HUES64 (cell line): ENCODE measurements at regions not wholly inside any gene's neighbourhood (a gene's known extent, or its start where the extent isn't known, plus 50 kb on each side); places are given as distances from the start of the nearest gene placed in this dataset.

Experiments
- H3K27ac ChIP-seq: 2 replicates; pipeline ENCODE4 v1.7.0; 2013; ENCODE audit warnings: low read depth, low read length, inconsistent platforms
- H3K27me3 ChIP-seq: 2 replicates; pipeline ENCODE4 v1.6.1; 2013; ENCODE audit warnings: mild to moderate bottlenecking, low read length; ENCODE audit not compliant: insufficient read depth
- H3K36me3 ChIP-seq: 2 replicates; pipeline ENCODE4 v1.6.1; 2013; ENCODE audit warnings: mild to moderate bottlenecking, low read length; ENCODE audit not compliant: insufficient read depth
- H3K4me1 ChIP-seq: 2 replicates; pipeline ENCODE4 v1.6.1; 2013; ENCODE audit warnings: mild to moderate bottlenecking, low read length, moderate library complexity; ENCODE audit not compliant: insufficient read depth
- H3K4me3 ChIP-seq: 2 replicates; pipeline ENCODE4 v1.5.1; 2013; ENCODE audit warnings: mild to moderate bottlenecking, low read length, moderate library complexity
- H3K9ac ChIP-seq: 2 replicates; pipeline ENCODE4 v1.6.1; 2013; ENCODE audit warnings: mild to moderate bottlenecking, low read depth, low read length
- H3K9me3 ChIP-seq: 2 replicates; pipeline ENCODE4 v1.6.1; 2013; ENCODE audit warnings: low read depth, low read length; ENCODE audit not compliant: insufficient read depth
- WGBS: fragments of 150-250, 120-280 bp; methylation state at CpG from one replicate; pipeline ENCODE4 v1.1.7; 2013; ENCODE audit warnings: missing lambda C conversion rate; 5-methylcytosine and 5-hydroxymethylcytosine counted together

DNA sequence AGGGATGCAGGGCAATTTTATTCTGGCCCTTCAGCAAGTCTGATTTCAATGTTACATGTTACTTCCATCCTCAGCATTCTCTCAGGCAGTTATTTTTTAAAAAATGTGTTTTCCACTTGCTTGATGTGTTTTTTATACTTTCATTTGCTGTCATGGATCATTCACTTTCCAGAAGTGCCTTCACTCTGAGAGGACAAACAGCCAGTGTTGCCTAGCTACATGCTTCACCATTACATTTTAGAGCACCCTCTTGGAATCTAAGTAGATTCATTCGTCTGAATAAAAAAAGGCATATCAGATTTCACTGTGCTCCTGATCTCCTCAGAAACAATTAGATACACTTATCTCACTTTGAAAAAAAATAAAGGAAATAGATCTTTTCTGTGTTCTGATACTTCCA, 93.6 kb upstream of the POU1F1 start:
- Histone ChIP-seq H3K36me3 (no peaks in the 10 kb centered on the region), H3K9me3 (peaks cover 8% of the 10 kb centered on the region; the same call in 1 of the 2 replicates), H3K4me1 (no peaks in the 10 kb centered on the region; the same call in 1 of the 2 replicates), H3K9ac (no peak overlapping the region), H3K4me3 (no peak overlapping the region), H3K27me3 (no peaks in the 10 kb centered on the region), H3K27ac (no peak overlapping the region)
- 100% methylated on average over 1 of the region's 1 CpG for WGBS

- Histone ChIP-seq H3K27me3 (no peaks in the 10 kb centered on the region), H3K9ac (no peak overlapping the region), H3K9me3 (no peaks in the 10 kb centered on the region), H3K27ac (no peak overlapping the region), H3K4me1 (no peaks in the 10 kb centered on the region; the same call in 1 of the 2 replicates), H3K4me3 (no peak overlapping the region), H3K36me3 (no peaks in the 10 kb centered on the region)
- no CpG with 5 or more reads among the region's 1 CpG for WGBS
Measured at GRCh38 chr3:87367736-87368135, 91.4 kb upstream of the POU1F1 start.

- Histone ChIP-seq H3K27ac (no peak overlapping the region), H3K27me3 (no peaks in the 10 kb centered on the region), H3K9ac (no peak overlapping the region), H3K4me3 (no peak overlapping the region), H3K36me3 (no peaks in the 10 kb centered on the region), H3K9me3 (no peaks in the 10 kb centered on the region), H3K4me1 (no peaks in the 10 kb centered on the region)
- WGBS, result no CpG with 5 or more reads among the region's 2 CpGs
Measured at GRCh38 chr3:87363721-87364120, 87.3 kb upstream of the POU1F1 start.

DNA sequence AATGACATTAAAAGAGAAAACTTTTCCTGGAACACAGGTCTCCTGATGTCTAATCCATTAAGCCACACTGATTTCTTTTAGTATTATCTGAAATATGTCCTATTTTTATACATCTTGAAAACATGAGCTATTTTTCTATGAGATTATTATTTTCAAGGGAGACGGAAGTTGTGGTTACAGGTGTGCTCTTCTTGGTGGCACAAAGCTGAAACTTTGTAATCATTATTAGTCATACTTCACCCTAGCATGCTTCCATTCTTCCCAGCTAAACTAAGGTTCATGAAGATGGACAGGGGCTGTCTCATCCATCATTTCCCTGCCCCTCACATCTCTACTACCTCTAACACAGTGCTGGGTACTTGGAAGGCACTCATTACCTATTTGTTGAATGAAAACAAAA, 85.6 kb upstream of the POU1F1 start:
- Histone ChIP-seq H3K9ac (no peak overlapping the region), H3K27me3 (no peaks in the 10 kb centered on the region), H3K27ac (no peak overlapping the region), H3K4me3 (no peak overlapping the region), H3K4me1 (no peaks in the 10 kb centered on the region), H3K9me3 (no peaks in the 10 kb centered on the region), H3K36me3 (no peaks in the 10 kb centered on the region)
- no CpG with 5 or more reads among the region's 1 CpG for WGBS

GRCh38 chr3:87361271-87361670, 84.9 kb upstream of the POU1F1 start:
- Histone ChIP-seq H3K9ac (no peak overlapping the region), H3K27me3 (no peaks in the 10 kb centered on the region), H3K4me3 (no peak overlapping the region), H3K9me3 (no peaks in the 10 kb centered on the region), H3K4me1 (no peaks in the 10 kb centered on the region), H3K36me3 (no peaks in the 10 kb centered on the region), H3K27ac (no peak overlapping the region)

DNA sequence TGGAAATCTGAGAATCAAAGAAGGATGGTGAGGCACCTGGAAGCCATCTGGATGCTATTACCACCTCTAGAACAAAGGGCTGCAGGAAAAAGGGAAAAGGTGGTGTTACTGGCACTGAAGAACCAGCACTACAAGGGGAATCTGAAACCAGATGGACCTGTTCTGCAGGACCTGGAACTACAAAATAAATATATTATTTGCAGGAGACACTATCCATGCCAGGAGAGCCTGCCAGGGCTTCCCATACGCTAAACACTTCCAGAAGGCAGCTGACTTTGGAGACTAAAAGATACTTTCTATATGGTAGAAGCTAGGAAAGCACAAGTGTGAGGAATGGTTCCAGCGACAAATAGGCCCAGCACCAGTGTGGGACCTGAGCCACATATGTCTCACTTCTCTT, 83.4 kb upstream of the POU1F1 start:
- no peaks in the 10 kb centered on the region for H3K4me1 ChIP-seq
- H3K27ac ChIP-seq, result no peak overlapping the region
- 94% methylated on average over 2 of the region's 2 CpGs for WGBS
- no peaks in the 10 kb centered on the region for H3K36me3 ChIP-seq
- H3K9me3 ChIP-seq, result no peaks in the 10 kb centered on the region
- H3K9ac ChIP-seq, result no peak overlapping the region
- H3K27me3 ChIP-seq, result no peaks in the 10 kb centered on the region
- no peak overlapping the region for H3K4me3 ChIP-seq

DNA sequence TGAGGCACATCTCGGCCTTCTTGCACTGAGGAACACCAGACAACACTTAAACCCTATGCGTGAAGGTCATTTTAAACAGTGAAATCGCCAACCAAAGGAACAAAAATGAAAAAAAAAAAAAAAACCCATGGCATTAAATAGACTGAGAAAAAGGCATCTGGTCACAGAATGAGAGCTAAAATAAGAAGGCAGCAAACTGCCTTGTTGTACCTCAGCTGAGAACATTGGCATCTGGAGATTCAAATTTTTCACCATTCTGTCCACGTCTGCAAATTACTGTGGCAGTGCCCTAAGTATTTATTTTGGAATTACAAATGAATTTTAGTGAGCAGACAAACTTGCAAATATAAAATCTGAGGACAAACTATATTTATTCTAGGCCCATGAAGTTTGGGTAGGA, 82.6 kb upstream of the POU1F1 start:
- no peak overlapping the region for H3K27ac ChIP-seq
- no peak overlapping the region for H3K4me3 ChIP-seq
- no peak overlapping the region for H3K9ac ChIP-seq
- no peaks in the 10 kb centered on the region for H3K9me3 ChIP-seq
- no peaks in the 10 kb centered on the region for H3K4me1 ChIP-seq
- H3K27me3 ChIP-seq, result no peaks in the 10 kb centered on the region
- 88% methylated on average over 4 of the region's 4 CpGs for WGBS
- H3K36me3 ChIP-seq, result no peaks in the 10 kb centered on the region

DNA sequence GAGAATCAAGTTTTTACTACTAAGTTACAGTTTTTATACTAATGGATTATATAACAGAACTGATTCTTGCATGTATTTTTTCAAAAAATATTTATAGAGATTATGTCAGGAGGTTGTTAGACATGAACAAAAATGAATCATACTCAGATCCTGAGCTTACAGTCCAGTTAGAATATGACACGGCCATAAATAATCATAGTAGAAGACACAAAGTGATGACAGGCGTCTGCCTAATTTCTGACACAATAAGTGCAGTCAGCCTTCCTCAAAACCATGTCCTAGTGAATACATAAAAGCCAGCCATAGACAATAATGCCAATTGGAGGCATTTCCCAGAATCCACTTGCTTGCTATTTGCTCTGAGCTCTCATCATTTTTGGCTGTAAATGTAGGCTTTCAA, 81.7 kb upstream of the POU1F1 start:
- H3K27me3 ChIP-seq, result no peaks in the 10 kb centered on the region
- H3K4me1 ChIP-seq, result no peaks in the 10 kb centered on the region
- WGBS, result 97% methylated on average over 2 of the region's 2 CpGs
- no peak overlapping the region for H3K27ac ChIP-seq
- H3K36me3 ChIP-seq, result no peaks in the 10 kb centered on the region
- H3K9ac ChIP-seq, result no peak overlapping the region
- no peaks in the 10 kb centered on the region for H3K9me3 ChIP-seq
- H3K4me3 ChIP-seq, result no peak overlapping the region

DNA sequence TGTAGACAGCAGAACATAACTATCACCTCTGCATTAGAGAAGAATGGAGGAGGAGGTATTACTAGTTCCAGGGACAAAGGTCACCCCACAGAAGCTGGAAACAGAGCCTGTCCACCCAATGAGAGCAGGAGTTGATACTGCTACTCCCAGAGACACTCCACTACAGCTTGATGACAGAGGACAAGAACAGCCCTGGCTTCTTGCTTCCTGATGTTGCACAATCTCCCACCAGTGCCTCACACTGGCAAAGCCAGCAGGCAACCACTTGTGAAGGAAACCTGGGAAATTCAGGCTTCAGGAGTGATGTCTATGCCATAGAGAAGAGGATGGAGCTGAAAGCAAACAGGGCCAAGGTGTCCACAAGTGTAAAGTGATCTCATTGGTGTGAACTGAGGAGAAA, 78.0 kb upstream of the POU1F1 start:
- H3K9ac ChIP-seq, result no peak overlapping the region
- H3K36me3 ChIP-seq, result no peaks in the 10 kb centered on the region
- no peaks in the 10 kb centered on the region for H3K4me1 ChIP-seq
- no peak overlapping the region for H3K27ac ChIP-seq
- no peak overlapping the region for H3K4me3 ChIP-seq
- H3K9me3 ChIP-seq, result no peaks in the 10 kb centered on the region
- H3K27me3 ChIP-seq, result no peaks in the 10 kb centered on the region

DNA sequence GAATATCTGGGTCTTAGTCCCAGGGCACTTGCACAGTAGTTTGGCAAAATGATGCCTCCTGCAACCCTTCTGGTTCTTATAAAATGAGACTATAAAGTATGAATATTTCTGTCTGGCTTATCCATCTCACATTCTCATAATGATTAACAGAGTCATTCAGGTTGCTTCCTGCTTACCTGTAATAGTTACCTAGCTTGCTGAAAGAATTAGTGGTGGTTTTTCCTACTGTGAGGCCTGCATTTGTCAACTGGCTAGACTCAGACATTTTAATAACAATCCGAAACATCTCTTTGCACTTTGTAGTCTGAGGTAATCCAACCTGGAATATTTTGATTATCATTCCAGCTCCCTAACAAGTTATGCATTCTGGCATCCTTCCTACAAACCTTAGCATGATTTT, 75.6 kb upstream of the POU1F1 start:
- no peak overlapping the region for H3K27ac ChIP-seq
- H3K9ac ChIP-seq, result no peak overlapping the region
- H3K4me1 ChIP-seq, result no peaks in the 10 kb centered on the region
- no peaks in the 10 kb centered on the region; the same call in 1 of the 2 replicates for H3K9me3 ChIP-seq
- WGBS, result 95% methylated on average over 1 of the region's 1 CpG
- no peaks in the 10 kb centered on the region for H3K27me3 ChIP-seq
- no peak overlapping the region for H3K4me3 ChIP-seq
- H3K36me3 ChIP-seq, result no peaks in the 10 kb centered on the region

GRCh38 chr3:87350367-87351199, 74.2 kb upstream of the POU1F1 start:
- no peaks in the 10 kb centered on the region for H3K36me3 ChIP-seq
- no peak overlapping the region for H3K27ac ChIP-seq
- WGBS, result 6% methylated on average over 4 of the region's 9 CpGs

GRCh38 chr3:87349833-87350232, 73.4 kb upstream of the POU1F1 start:
- WGBS, result no CpG with 5 or more reads among the region's 2 CpGs
- Histone ChIP-seq H3K9ac (no peak overlapping the region), H3K36me3 (no peaks in the 10 kb centered on the region), H3K27me3 (no peaks in the 10 kb centered on the region), H3K4me1 (no peaks in the 10 kb centered on the region), H3K4me3 (no peak overlapping the region), H3K27ac (no peak overlapping the region), H3K9me3 (no peaks in the 10 kb centered on the region; the same call in 1 of the 2 replicates)

More at GRCh38 chr3:87350367-87351199, 74.2 kb upstream of the POU1F1 start:
- Histone ChIP-seq H3K4me1 (no peaks in the 10 kb centered on the region), H3K27me3 (no peaks in the 10 kb centered on the region), H3K9me3 (no peaks in the 10 kb centered on the region; the same call in 1 of the 2 replicates), H3K9ac (no peak overlapping the region), H3K4me3 (no peak overlapping the region)
